ENCODE measurements at regions not wholly inside any gene's neighbourhood (a gene's known extent, or its start where the extent isn't known, plus 50 kb on each side); places are given as distances from the start of the nearest gene placed in this dataset.

- DNase-seq (ENCODE audit: low read depth): no peak
Measured at GRCh38 chr2:160630801-160631590, 137.4 kb upstream of the RBMS1 start.

- no peak for DNase-seq (ENCODE audit: low read depth)
Measured at GRCh38 chr2:160632084-160632975, 138.7 kb upstream of the RBMS1 start.

GRCh38 chr2:160634436-160634835, 140.8 kb upstream of the RBMS1 start:
- no peak for DNase-seq (ENCODE audit: low read depth)

GRCh38 chr2:160635488-160635887, 141.9 kb upstream of the RBMS1 start:
- no peak for DNase-seq (ENCODE audit: low read depth)

GRCh38 chr2:160639472-160639871, 145.9 kb upstream of the RBMS1 start:
- DNase-seq (ENCODE audit: low read depth): no peak

- no peak for DNase-seq (ENCODE audit: low read depth)
Measured at GRCh38 chr2:160646684-160647444, 153.3 kb upstream of the RBMS1 start.

- no peak for DNase-seq (ENCODE audit: low read depth)
Measured at GRCh38 chr2:160647967-160648685, 154.5 kb upstream of the RBMS1 start.

GRCh38 chr2:160649698-160650097, 156.1 kb upstream of the RBMS1 start:
- no peak for DNase-seq (ENCODE audit: low read depth)

- no peak for DNase-seq (ENCODE audit: low read depth)
Measured at GRCh38 chr2:160650196-160651118, 156.8 kb upstream of the RBMS1 start.

- DNase-seq (ENCODE audit: low read depth): no peak
Measured at GRCh38 chr2:160651416-160652200, 158.0 kb upstream of the RBMS1 start.

- no peak for DNase-seq (ENCODE audit: low read depth)
Measured at GRCh38 chr2:160652236-160652635, 158.6 kb upstream of the RBMS1 start.

GRCh38 chr2:160657196-160657595, 163.6 kb upstream of the RBMS1 start:
- DNase-seq (ENCODE audit: low read depth): no peak

- no peak for DNase-seq (ENCODE audit: low read depth)
Measured at GRCh38 chr2:160658851-160659250, 165.2 kb upstream of the RBMS1 start.

GRCh38 chr2:160660741-160661140, 167.1 kb upstream of the RBMS1 start:
- no peak for DNase-seq (ENCODE audit: low read depth)

GRCh38 chr2:160664603-160665140, 171.1 kb upstream of the RBMS1 start:
- DNase-seq (ENCODE audit: low read depth): no peak

GRCh38 chr2:160666154-160667060, 172.8 kb upstream of the RBMS1 start:
- no peak for DNase-seq (ENCODE audit: low read depth)

- DNase-seq (ENCODE audit: low read depth): no peak
Measured at GRCh38 chr2:160667811-160668210, 174.2 kb upstream of the RBMS1 start.

- no peak for DNase-seq (ENCODE audit: low read depth)
Measured at GRCh38 chr2:160670618-160671017, 177.0 kb upstream of the RBMS1 start.
